HG02943 (cell line): ENCODE measurements at regions not wholly inside any gene's neighbourhood (a gene's known extent, or its start where the extent isn't known, plus 50 kb on each side); places are given as distances from the start of the nearest gene placed in this dataset.
"Not testable (repeated sequence)": the region's sequence is repeated elsewhere in the genome, so short reads cannot be mapped to it uniquely, and the experiment has no call there.

Experiments used
- ATAC-seq: cut with Tn5 transposase; IDR thresholded peaks from one replicate; pipeline ENCODE4 v1.9.1; 2021; ENCODE audit warnings: mild to moderate bottlenecking, low read depth, moderate library complexity; ENCODE audit not compliant: unreplicated experiment

DNA sequence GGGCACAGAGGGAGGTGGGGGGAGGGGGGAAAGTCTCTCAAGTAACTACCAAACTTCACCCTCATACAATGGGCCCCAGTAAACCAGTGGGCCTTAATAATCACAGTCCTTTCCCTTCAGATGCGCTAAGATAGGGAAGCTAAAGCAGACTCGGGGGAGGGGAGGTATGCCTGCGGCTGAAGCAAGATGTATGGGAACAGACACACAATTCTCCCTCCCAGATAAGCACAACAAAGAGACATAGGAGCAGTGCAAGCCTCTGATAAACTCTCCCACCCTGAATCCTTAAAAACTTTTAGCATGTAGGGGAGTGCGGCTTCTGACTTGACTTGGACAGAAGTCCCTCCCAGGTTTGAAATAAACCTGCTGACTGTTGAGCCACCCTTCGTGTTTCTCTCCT, 54.7 kb downstream of the PROP1 start:
- not testable (repeated sequence) for ATAC-seq

DNA sequence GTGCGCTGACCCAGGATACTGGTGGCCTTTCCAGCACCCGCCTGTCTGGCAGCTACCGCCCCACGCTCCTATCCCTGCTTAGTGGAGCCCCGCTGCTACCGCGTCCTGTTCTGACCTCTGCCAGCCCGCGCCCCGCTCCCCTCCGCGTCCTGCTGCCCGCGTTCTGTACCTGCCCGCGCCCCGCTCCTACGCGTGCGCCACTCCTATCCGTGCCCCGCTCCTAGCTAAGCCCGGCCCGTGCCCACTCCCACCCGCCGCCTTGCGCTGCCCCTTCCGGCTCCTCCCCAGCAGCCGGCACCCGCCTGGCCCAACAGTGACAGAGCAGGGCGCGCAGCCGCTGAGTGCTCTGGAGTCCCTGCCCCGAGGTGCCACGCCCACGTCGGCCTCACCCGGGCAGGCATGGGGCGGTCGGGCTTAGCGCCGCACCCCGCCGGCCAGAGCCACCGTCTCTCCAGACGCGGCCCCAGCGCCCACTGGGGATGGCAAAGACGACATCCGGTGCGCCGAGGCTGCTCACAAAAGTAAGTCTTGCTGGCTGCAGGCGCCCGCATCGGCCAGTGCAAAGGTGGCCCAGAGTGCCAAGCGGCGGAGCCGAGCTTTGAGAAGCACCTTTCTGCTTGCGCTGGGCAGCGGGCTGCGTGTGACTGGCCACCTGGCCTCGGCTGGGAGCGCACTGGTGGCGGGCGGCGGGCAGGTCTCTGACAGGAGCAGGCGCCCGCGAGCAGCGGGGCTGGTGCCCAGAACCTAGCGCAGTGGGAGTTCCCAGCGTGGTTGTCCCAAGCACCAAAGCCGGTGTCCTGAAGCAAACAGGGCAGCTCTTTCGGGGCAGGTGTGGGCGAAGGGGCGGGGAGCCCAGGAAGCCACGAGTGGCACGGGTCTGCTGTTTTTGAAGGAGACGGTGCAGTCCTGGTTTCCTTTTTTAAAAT, 56.5 kb downstream of the PROP1 start:
- ATAC-seq: not testable (repeated sequence)

DNA sequence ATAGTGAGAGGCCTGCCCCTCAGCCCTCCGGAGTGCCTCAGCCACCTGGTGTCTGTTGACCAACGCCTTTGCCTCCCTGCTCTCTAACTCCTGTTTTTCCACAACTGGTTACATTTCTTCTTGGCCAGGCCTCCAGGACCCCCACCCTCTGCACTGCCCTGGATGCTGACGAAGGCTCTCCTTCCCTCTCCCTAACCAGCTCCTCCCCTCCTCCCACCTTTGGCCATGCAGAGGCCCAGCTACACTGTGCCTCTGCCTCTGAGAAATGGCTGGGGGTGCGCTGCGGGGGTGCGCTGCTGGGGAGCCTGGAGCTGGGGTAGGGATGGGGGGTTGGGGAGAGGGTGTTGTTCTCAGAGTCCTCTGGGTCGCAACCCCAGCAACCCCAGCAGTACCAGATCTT, 57.3 kb downstream of the PROP1 start:
- not testable (repeated sequence) for ATAC-seq

DNA sequence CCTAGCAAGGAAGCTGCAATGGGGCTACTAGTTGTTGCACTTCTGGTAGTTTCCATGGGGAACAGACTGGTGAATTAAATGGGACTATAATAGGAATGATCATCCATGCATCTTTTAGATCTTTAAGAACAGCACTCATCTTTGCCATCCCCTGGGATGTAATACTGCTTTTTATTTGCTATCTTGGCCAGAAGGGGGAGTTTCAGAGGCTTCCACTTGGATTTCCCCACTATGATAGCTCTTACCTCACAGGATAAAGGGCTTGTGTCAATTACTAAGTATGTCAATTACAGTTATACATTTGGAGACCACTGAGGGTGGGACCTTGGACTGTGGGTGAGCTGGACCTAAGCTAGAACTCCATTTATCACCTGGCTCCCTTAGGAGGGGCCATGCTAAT, 61.8 kb downstream of the PROP1 start:
- not testable (repeated sequence) for ATAC-seq

DNA sequence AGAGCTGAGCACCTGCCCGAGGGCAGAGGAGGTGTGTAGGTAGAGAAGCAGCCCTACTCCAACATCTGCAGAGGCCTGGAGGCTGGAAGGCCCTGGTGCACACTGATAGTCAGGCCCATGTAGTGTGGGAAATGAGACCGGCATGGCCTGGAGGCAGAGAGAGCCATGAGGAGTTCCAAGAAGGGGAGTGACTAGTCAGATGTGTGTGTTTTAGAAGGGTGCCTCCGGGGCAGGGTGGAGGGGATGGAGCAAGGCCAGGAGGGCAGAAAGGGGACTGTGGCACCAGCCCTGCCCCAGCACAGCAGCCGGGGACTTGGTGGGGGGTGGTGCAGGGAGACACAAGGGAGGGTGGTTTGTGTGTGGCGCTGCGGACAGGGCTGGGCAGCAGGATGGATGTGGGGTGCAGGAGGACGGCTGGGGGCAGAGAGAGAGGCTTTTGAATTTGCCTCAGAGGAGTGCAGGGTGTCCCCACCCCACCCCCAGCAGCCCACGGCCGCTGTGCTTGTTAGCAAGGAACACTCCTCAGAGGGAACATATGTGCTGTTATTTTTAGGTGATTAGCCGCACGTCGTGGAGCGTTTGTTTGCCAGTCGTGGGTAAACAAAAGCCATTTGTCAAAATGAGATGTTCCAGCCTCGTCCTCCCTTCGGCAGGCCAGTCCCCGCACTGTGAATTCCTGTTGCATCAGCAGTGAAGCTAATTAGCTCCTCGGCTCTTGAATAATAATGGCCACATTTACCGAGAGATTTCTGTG, 65.6 kb downstream of the PROP1 start:
- ATAC-seq: not testable (repeated sequence)

DNA sequence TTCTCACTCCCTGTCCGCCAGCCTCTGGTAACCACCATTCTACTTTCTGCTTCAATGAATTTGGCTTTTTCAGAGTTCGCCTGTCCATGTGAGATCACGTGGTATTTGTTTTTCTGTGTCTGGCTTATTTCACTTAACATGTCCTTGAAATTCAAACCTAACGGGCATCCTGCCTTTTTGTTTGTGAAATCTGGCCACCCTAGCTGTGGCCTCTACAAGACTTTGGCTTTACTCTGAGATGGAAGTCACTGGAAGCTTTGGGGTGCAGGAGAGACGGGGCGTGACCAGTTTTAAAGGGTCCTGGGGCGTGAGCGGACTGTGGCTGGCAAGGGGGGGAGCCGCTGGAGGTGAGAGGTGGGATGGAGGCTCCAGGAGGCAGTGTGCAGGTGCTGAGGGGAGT, 66.4 kb downstream of the PROP1 start:
- not testable (repeated sequence) for ATAC-seq

DNA sequence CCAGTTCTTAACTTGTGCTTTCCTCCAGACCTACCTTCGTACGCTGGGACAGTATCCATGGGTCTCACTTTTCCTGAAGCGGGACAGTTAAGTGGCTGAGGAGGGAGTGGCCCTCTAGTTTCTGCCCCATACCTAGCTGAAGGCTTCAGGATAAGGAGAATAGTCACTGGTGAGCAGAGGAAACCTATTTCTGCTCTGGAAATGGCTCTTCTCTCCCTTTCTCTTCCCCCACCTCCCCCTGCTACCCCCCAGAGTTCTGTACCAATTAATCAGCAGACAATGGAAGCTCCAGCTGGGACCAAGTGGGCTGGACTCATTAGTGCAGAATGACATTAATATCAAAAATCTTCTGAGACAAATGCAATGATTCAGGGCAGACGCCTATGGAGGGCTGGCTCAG, 68.5 kb downstream of the PROP1 start:
- not testable (repeated sequence) for ATAC-seq

DNA sequence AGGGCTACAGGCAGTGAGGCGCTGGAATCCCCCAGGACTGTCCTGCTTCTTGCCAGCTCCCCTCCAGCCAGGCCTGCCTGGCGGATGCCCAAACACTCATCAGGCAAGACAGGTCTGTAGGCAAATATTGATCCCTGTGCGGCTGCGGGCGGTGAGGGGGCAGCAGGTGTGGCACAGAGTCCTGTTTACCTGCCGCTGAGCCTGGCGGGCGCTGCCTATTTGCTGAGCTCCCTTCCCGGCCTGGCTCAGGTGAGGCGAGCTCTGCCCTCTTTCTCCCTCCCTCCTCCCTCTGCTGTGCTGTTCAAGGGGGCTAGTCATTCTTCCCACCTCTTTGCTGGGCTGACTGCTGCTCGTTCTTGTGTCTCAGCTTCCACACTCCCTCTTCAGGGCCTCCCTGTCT, 71.5 kb downstream of the PROP1 start:
- not testable (repeated sequence) for ATAC-seq

DNA sequence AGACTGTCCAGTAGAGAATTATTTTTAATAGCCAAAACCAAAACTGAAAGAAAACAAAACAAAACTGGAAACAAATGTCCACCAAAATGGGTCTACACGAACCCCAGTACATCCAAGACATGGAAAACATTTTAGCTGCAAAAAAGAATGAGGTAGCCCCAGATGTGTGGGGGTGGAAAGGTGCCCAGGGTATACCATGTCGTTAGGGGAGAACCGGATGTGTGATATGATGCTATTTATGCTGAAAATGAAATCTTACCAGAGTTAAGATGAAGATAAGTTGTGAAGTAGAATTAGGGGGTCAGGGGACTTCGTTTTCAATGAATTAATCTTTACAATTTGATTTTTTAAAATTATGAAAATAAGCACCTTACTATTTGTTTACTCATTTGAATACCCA, 72.2 kb downstream of the PROP1 start:
- ATAC-seq: not testable (repeated sequence)

DNA sequence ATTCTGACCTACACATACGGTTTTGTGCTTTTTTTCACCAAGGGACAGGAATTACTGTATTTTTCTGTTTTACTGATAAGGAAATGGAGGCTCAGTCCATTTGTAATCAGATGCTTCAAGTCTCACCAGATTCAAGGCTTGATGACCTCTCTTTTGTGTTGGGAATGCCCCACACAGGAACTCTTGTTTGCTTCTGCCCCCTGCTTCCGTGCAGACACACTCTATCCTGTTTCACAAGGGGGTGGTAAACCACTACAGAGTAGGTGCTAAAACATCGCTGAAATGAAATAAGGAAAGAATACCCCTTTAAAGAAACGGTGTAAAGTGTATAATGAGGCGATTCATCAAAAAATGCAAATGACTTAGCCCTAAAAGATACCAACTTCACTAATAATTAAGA, 72.9 kb downstream of the PROP1 start:
- ATAC-seq: not testable (repeated sequence)

DNA sequence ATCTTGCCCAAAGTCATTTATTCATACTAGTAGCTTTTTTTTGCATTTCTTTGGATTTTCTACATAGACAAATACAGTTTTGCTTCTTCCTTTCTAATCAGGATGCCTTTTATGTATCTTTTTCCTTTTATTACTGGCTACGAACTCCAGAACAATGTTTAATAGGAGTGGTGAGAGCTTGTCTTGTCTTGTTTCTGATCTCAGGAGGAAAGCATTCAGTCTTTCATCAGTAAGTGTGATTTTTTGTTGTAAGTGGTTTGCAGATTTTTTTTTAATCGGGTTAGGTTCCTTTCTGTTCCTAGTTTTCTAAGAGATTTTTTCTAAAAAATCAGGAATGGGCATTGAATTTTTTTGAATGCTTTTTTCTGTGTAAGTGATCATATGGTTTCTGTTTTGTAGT, 86.8 kb downstream of the PROP1 start:
- ATAC-seq: not testable (repeated sequence)

DNA sequence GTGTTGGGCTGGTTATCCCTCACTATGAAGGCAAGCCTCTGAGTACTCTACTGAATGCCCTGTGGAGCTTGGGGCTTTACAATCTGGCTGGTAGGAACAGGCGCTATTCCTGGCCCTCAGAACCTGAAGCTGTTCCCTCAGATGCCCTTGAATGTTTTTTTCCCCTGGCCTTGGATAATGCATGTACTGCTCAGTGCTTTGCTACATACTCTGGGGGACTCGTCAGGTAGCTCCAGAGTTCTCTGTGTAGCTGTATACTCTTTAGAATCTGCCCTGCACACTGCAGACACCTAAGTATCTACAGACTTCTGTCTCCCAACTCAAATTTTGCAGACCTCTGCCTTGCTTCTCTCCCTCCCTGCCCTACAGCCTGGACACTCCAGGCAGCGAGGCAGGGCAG, 93.2 kb downstream of the PROP1 start:
- not testable (repeated sequence) for ATAC-seq

DNA sequence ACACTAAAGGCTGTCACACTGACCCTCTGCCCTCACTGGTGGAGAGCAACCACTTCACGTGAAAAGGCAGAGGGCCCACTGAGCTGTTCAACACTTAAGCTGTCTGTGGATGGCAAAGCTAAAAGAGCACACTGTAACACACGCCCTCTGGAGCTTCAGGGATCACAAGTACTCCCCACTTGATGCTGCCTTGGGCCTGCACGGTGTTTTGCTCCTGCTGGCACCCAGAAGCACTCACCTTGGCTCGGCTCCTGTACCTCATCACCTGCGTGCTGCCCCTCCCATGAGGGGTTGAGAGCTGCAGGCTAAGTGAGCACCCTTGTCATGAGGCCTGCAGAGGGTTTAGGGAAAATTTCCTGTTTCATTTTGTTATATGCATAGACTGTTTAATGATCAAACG, 96.0 kb downstream of the PROP1 start:
- not testable (repeated sequence) for ATAC-seq

DNA sequence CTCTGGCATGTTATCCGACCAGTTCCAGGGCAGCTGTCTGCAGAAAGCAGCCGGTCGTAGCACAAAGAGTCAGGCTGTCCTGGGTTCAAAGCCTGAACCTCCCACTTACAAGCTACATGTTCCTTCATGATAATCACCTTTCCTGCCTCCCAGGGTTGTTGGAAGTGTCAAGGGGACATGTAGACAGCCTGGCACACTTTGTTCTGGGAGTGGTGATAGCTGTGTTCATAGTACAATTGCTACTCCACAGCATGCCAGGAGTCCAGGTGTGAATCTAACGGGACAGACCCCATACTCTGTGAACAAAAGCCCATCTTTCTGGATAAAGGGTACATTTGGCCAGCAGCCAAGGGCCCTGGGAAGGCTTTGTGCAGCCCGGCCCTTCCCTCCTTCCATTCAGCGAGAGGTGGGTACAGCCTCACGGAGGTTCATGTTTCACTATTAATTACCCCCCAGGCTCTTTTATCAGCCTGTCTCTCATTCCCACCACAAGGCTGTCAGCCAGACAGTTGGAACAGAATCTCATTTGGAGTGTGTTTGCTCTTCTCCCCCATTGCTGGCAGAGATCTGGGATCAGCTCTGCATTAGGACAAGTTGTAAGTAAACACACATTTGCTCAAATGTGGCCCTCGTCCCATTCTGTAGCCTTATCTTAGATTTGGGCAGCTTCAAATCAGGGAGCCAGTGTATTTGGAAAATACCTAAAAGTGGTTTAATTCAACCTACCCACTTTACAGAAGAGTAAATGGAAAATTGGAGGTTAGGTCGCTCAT, 101.2 kb downstream of the PROP1 start:
- ATAC-seq: not testable (repeated sequence)

DNA sequence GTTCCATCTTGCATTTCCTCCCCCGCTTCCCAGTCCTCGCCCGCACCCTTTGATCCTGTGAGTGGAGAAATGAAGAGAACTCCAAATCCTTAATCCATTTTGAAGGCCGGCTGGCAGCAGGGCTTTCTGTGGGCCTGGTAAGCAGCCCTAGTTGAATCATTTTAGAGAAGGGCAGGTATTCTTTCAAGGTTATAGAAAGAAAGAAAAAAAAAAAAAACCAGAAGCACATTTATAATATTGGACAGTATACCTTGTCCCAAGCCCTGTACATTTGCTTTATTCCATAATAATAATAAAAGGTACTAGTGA, 103.7 kb downstream of the PROP1 start:
- ATAC-seq: not testable (repeated sequence)

DNA sequence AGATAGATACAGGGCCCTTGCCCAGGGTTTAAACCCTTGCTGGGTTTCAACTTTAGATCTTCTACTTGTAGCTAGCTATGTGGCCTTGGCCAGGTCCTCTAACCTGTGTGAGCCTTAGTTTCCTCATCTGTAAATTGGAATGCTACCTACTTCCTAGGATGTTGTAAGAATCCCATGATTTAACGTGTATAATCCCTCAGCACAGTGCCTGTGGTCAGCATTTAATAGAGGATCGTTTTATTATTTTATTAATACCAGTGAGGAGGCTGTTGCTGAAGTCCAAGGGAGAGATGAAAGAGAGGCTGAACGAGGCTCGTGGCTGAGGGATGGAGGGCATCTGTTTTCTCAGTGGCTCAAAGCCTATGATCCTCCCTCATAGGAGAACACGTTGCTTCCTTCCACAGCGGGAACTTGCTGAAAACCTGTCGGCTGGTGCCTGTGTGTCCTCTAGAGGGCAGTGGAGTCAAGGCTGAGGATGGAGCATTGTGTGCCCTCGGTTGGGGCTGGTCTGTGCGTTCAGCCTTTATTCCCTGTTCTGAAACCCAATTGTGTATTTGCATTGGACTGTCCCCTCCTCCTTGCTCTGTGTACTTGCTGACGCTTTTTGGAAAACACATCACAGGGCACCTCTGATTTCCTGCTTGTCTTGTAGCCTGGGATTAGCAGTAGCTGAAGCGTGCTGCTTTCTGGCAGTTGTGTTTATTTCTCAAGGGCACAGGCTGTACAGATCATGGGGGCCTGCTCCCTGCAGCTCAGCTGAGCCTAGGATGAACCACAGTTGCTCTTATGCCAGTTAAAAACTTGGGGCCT, 104.3 kb downstream of the PROP1 start:
- not testable (repeated sequence) for ATAC-seq

DNA sequence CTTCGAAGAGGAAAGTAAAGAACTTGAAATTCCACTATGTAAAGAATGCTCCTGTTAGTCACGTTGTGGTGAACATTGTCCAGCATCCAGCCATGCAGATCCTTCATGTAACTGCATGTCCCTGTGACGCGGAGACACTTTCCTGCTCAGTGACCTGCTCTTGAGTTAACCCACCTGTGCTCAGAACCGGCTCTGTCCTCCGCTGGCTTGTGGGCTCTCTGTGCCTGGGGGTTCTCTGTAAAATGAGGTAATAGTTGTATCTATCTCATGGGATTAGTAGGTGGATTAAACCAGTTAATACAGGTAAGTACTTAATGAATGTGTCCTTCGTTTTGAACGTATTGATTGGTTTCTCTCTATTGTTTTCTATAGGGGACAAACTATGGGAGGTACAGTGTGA, 100.6 kb upstream of the FAM153A start:
- not testable (repeated sequence) for ATAC-seq

DNA sequence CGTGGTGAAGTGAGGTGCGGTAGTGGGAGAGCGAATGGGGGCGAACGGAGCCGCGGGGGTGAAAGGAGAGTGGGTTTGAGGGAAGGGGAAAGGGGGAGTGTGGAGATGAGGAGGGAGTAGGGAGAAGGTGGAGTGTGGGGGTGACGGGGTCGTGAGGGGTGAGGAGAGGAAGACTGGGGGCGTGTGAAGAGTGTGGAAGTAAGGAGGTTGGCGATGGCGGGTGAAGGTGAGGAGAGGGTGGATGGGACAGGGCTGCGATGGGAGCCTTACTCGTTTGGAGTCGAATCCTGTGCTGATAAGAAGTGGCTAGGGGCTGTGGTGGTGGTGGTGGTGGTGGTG, 93.2 kb upstream of the FAM153A start:
- not testable (repeated sequence) for ATAC-seq

DNA sequence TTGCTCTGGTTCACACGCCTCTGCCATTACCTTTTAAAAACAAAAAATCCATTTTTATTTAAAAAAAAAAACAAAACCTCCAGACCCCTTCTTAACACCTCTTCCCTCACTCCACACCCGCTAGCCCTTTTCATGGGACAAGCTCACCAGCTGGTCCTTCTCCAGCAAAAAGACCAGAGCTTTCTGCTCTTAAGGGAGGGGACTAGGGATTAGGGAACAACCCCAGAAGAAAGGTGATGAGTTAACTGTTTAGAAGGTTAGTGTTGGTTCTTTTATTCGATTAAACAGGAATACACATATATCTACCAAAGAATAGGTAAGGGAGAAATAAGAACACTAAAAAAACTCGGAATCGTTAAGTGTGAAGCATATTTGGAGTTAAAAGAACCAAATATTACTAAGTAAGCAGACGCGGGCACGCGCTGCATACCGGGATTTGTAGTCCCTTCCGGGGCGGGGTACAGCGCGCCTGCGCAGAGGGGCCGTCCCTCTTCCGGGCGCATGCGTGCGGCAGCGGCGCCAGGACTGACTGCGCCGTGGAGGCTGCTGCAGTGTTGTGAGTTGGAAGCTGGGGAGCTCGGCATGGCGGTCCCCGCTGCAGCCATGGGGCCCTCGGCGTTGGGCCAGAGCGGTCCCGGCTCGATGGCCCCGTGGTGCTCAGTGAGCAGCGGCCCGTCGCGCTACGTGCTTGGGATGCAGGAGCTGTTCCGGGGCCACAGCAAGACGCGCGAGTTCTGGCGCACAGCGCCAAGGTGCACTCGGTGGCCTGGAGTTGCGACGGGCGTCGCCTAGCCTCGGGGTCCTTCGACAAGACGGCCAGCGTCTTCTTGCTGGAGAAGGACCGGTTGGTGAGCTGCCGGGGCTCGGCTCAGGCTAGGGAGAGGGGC, 92.6 kb upstream of the FAM153A start:
- peak; percentile 54 for ATAC-seq
